HEK293 (cell line): ENCODE measurements at regions not wholly inside any gene's neighbourhood (a gene's known extent, or its start where the extent isn't known, plus 50 kb on each side); places are given as distances from the start of the nearest gene placed in this dataset.

Experiments
- CTCF ChIA-PET: fragments of 350-600 bp; formaldehyde crosslinking; extraction: SDS; loops from one replicate; lab custom pipeline; 2021; ENCODE audit warnings: antibody characterized with exemption; lab: Yijun Ruan, JAX
- POLR2A ChIA-PET: fragments of 300-600 bp; formaldehyde crosslinking; extraction: SDS; loops from one replicate; lab custom pipeline; 2020; ENCODE audit warnings: antibody characterized with exemption, inconsistent platforms; lab: Yijun Ruan, JAX
- H3K27ac ChIP-seq: fragments of 200-500 bp; sonication (Bioruptor generic); 2 replicates; pipeline ENCODE4 v1.5.1; 2014; ENCODE audit warnings: low read depth, low read length, control low read depth, inconsistent platforms; ENCODE audit errors: extremely low read depth
- H3K36me3 ChIP-seq, 2 experiments: fragments of 200-500 bp in 1 of 2; sonication (Bioruptor generic) in 1 of 2; 1 replicate in 1 of 2; 2 replicates in 1 of 2; pipeline ENCODE4 v1.5.1; 2014 to 2017; ENCODE audit warnings: inconsistent platforms in 2 of 2, low read length in 2 of 2; ENCODE audit not compliant: control insufficient read depth in 2 of 2, insufficient read depth in 1 of 2
- H3K4me1 ChIP-seq: fragments of 200-500 bp; sonication (Bioruptor generic); 2 replicates; pipeline ENCODE4 v1.5.1; 2014; ENCODE audit warnings: mild to moderate bottlenecking, low read length, inconsistent platforms; ENCODE audit not compliant: control insufficient read depth, insufficient read depth
- H3K4me3 ChIP-seq: 2 replicates; pipeline ENCODE4 v1.5.1; 2011; ENCODE audit warnings: low read depth, mild to moderate bottlenecking, control low read depth, low read length, moderate library complexity
- H3K9me3 ChIP-seq: fragments of 200-500 bp; sonication (Bioruptor generic); 2 replicates; pipeline ENCODE4 v1.5.1; 2014; ENCODE audit warnings: low read depth, low read length, inconsistent platforms; ENCODE audit not compliant: control insufficient read depth, insufficient read depth
- BCL11B ChIP-seq: fragments of 450-650 bp; formaldehyde crosslinking; IDR thresholded peaks from 2 replicates; pipeline ENCODE4 v1.5.1; 2016; ENCODE audit warnings: low read depth, missing biosample characterization, missing genetic modification characterization
- HOXA7 ChIP-seq: sonication (generic); formaldehyde crosslinking; IDR thresholded peaks from 2 replicates; pipeline ENCODE4 v1.8.1; 2022; ENCODE audit warnings: missing genetic modification reagents, borderline replicate concordance
- KLF7 ChIP-seq: fragments of 450-650 bp; formaldehyde crosslinking; IDR thresholded peaks from 2 replicates; pipeline ENCODE4 v1.5.1; 2016; ENCODE audit warnings: missing biosample characterization, missing genetic modification characterization, borderline replicate concordance
- PRDM2 ChIP-seq: fragments of 450-650 bp; formaldehyde crosslinking; IDR thresholded peaks from 2 replicates; pipeline ENCODE4 v1.5.1; 2016; ENCODE audit warnings: missing biosample characterization, missing genetic modification characterization, borderline replicate concordance
- REPIN1 ChIP-seq: fragments of 450-650 bp; formaldehyde crosslinking; IDR thresholded peaks from 2 replicates; pipeline ENCODE4 v1.5.1; 2017; ENCODE audit warnings: missing biosample characterization, missing genetic modification characterization, low read depth
- ZFHX2 ChIP-seq: fragments of 450-650 bp; formaldehyde crosslinking; conservative IDR thresholded peaks from 2 replicates; pipeline ENCODE4 v1.5.1; 2016; ENCODE audit warnings: missing biosample characterization, missing genetic modification characterization
- ZFP37 ChIP-seq: fragments of 450-650 bp; formaldehyde crosslinking; IDR thresholded peaks from 2 replicates; pipeline ENCODE4 v1.5.1; 2016; ENCODE audit warnings: missing biosample characterization, missing genetic modification characterization
- ZNF138 ChIP-seq: fragments of 450-650 bp; formaldehyde crosslinking; IDR thresholded peaks from 2 replicates; pipeline ENCODE4 v1.5.1; 2016; ENCODE audit warnings: missing biosample characterization, missing genetic modification characterization, borderline replicate concordance
- ZNF140 ChIP-seq: fragments of 450-650 bp; formaldehyde crosslinking; IDR thresholded peaks from 2 replicates; pipeline ENCODE4 v1.5.1; 2016; ENCODE audit warnings: missing biosample characterization, missing genetic modification characterization
- ZNF146 ChIP-seq: fragments of 450-650 bp; formaldehyde crosslinking; IDR thresholded peaks from 2 replicates; pipeline ENCODE4 v1.5.1; 2016; ENCODE audit warnings: missing biosample characterization, missing genetic modification characterization
- ZNF169 ChIP-seq: fragments of 450-650 bp; formaldehyde crosslinking; IDR thresholded peaks from 2 replicates; pipeline ENCODE4 v1.5.1; 2016; ENCODE audit warnings: missing biosample characterization, missing genetic modification characterization
- ZNF174 ChIP-seq: fragments of 450-650 bp; formaldehyde crosslinking; IDR thresholded peaks from 2 replicates; pipeline ENCODE4 v1.5.0; 2017; ENCODE audit warnings: missing biosample characterization, mild to moderate bottlenecking, missing genetic modification characterization
- ZNF19 ChIP-seq: fragments of 450-650 bp; formaldehyde crosslinking; IDR thresholded peaks from 2 replicates; pipeline ENCODE4; 2016; ENCODE audit warnings: missing biosample characterization, missing genetic modification characterization, low read depth
- ZNF24 ChIP-seq: fragments of 450-650 bp; formaldehyde crosslinking; IDR thresholded peaks from 2 replicates; pipeline ENCODE4 v1.5.1; 2016; ENCODE audit warnings: missing biosample characterization, missing genetic modification characterization
- ZNF366 ChIP-seq: fragments of 450-650 bp; formaldehyde crosslinking; conservative IDR thresholded peaks from 2 replicates; pipeline ENCODE4 v1.5.1; 2016; ENCODE audit warnings: missing biosample characterization, missing genetic modification characterization
- ZNF548 ChIP-seq: fragments of 450-650 bp; formaldehyde crosslinking; IDR thresholded peaks from 2 replicates; pipeline ENCODE4 v1.5.1; 2016; ENCODE audit warnings: missing biosample characterization, missing genetic modification characterization
- ZNF555 ChIP-seq: fragments of 450-650 bp; formaldehyde crosslinking; conservative IDR thresholded peaks from 2 replicates; pipeline ENCODE4 v1.5.1; 2017; ENCODE audit warnings: missing biosample characterization, mild to moderate bottlenecking, missing genetic modification characterization, inconsistent platforms
- ZNF560 ChIP-seq: fragments of 450-650 bp; formaldehyde crosslinking; IDR thresholded peaks from 2 replicates; pipeline ENCODE4 v1.5.1; 2017; ENCODE audit warnings: missing biosample characterization, missing genetic modification characterization, borderline replicate concordance
- ZNF585B ChIP-seq: fragments of 450-650 bp; formaldehyde crosslinking; IDR thresholded peaks from 2 replicates; pipeline ENCODE4 v1.5.1; 2016; ENCODE audit warnings: missing biosample characterization, missing genetic modification characterization
- ZNF610 ChIP-seq: fragments of 450-650 bp; formaldehyde crosslinking; IDR thresholded peaks from 2 replicates; pipeline ENCODE4 v1.5.1; 2016; ENCODE audit warnings: missing biosample characterization, missing genetic modification characterization, borderline replicate concordance
- ZNF768 ChIP-seq: fragments of 450-650 bp; formaldehyde crosslinking; IDR thresholded peaks from 2 replicates; pipeline ENCODE4 v1.5.1; 2018; ENCODE audit warnings: missing biosample characterization, mild to moderate bottlenecking, missing genetic modification characterization
- ZSCAN18 ChIP-seq: fragments of 450-650 bp; formaldehyde crosslinking; IDR thresholded peaks from 2 replicates; pipeline ENCODE4 v1.5.1; 2016; ENCODE audit warnings: missing biosample characterization, missing genetic modification characterization
- TF ChIP-seq, protein P1 (sequence below): fragments of 450-650 bp; formaldehyde crosslinking; IDR thresholded peaks from 2 replicates; pipeline ENCODE4 v1.5.1; 2016; ENCODE audit warnings: missing biosample characterization, missing genetic modification characterization
- TF ChIP-seq, protein P2 (sequence below): fragments of 450-650 bp; formaldehyde crosslinking; IDR thresholded peaks from 2 replicates; pipeline ENCODE4 v1.5.1; 2017; ENCODE audit warnings: missing biosample characterization, missing genetic modification characterization
- TF ChIP-seq, protein P3 (sequence below): fragments of 450-650 bp; formaldehyde crosslinking; IDR thresholded peaks from 2 replicates; pipeline ENCODE4 v1.5.1; 2017; ENCODE audit warnings: missing biosample characterization, missing genetic modification characterization

GRCh38 chr14:65910108-65910786 lies 497.7 kb downstream of the FUT8 start:
- H3K4me1 ChIP-seq, result no peaks in the 10 kb centered on the region
- ChIA-PET POLR2A (no interaction called here), CTCF (no interaction called here)
- H3K36me3 ChIP-seq, result no peaks in the 10 kb centered on the region
- no peak overlapping the region for H3K4me3 ChIP-seq
- H3K27ac ChIP-seq, result no peak overlapping the region
- no peaks in the 10 kb centered on the region for H3K9me3 ChIP-seq
- TF ChIP-seq, protein P1, sequence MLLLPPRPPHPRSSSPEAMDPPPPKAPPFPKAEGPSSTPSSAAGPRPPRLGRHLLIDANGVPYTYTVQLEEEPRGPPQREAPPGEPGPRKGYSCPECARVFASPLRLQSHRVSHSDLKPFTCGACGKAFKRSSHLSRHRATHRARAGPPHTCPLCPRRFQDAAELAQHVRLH, result no peak
- no peak for TF ChIP-seq ZNF366 (tag by site-specific recombination)
- no peak for TF ChIP-seq ZNF19 (tag by site-specific recombination)
- no peak for TF ChIP-seq ZNF555
- no peak for TF ChIP-seq KLF7 (tag by site-specific recombination)
- TF ChIP-seq ZNF768, result no peak
- TF ChIP-seq PRDM2 (tag by site-specific recombination), result no peak
- TF ChIP-seq ZNF140 (tag by site-specific recombination), result no peak
- no peak for TF ChIP-seq ZNF138 (tag by site-specific recombination)
- TF ChIP-seq ZNF169 (tag by site-specific recombination), result no peak
- TF ChIP-seq REPIN1, result no peak
- TF ChIP-seq ZNF24 (tag by site-specific recombination), result no peak
- no peak for TF ChIP-seq ZSCAN18 (tag by site-specific recombination)
- no peak for TF ChIP-seq ZFHX2 (tag by site-specific recombination)
- TF ChIP-seq ZNF548 (tag by site-specific recombination), result no peak
- TF ChIP-seq, protein P2, sequence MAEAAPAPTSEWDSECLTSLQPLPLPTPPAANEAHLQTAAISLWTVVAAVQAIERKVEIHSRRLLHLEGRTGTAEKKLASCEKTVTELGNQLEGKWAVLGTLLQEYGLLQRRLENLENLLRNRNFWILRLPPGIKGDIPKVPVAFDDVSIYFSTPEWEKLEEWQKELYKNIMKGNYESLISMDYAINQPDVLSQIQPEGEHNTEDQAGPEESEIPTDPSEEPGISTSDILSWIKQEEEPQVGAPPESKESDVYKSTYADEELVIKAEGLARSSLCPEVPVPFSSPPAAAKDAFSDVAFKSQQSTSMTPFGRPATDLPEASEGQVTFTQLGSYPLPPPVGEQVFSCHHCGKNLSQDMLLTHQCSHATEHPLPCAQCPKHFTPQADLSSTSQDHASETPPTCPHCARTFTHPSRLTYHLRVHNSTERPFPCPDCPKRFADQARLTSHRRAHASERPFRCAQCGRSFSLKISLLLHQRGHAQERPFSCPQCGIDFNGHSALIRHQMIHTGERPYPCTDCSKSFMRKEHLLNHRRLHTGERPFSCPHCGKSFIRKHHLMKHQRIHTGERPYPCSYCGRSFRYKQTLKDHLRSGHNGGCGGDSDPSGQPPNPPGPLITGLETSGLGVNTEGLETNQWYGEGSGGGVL (tag by site-specific recombination), result no peak

GRCh38 chr14:65915125-65915524 lies 502.6 kb downstream of the FUT8 start:
- H3K9me3 ChIP-seq, result no peaks in the 10 kb centered on the region
- H3K4me3 ChIP-seq, result no peak overlapping the region
- TF ChIP-seq, protein P3, sequence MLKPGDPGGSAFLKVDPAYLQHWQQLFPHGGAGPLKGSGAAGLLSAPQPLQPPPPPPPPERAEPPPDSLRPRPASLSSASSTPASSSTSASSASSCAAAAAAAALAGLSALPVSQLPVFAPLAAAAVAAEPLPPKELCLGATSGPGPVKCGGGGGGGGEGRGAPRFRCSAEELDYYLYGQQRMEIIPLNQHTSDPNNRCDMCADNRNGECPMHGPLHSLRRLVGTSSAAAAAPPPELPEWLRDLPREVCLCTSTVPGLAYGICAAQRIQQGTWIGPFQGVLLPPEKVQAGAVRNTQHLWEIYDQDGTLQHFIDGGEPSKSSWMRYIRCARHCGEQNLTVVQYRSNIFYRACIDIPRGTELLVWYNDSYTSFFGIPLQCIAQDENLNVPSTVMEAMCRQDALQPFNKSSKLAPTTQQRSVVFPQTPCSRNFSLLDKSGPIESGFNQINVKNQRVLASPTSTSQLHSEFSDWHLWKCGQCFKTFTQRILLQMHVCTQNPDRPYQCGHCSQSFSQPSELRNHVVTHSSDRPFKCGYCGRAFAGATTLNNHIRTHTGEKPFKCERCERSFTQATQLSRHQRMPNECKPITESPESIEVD (tag by site-specific recombination), result no peak
- no peak for TF ChIP-seq ZNF585B
- no peak for TF ChIP-seq ZNF610 (tag by site-specific recombination)
- no peak for TF ChIP-seq ZNF174 (tag by site-specific recombination)
- no peak for TF ChIP-seq ZNF146 (tag by site-specific recombination)
- TF ChIP-seq HOXA7 (CRISPR knock-in tag), result no peak
- TF ChIP-seq ZFP37 (tag by site-specific recombination), result no peak
- TF ChIP-seq BCL11B (tag by site-specific recombination), result no peak
- no peak for TF ChIP-seq ZNF560 (tag by site-specific recombination)

More at GRCh38 chr14:65915125-65915524, 502.6 kb downstream of the FUT8 start:
- CTCF ChIA-PET, result interaction anchor here (0.7 kb wide), 1 partner anchor 500 kb away, joined by 4 read pairs; no protein-coding TSS in a partner anchor
- H3K36me3 ChIP-seq, result no peaks in the 10 kb centered on the region
- no peaks in the 10 kb centered on the region for H3K4me1 ChIP-seq
- POLR2A ChIA-PET, result no interaction called here
- no peak overlapping the region for H3K27ac ChIP-seq
